K562 (cell line): ENCODE measurements at regions not wholly inside any gene's neighbourhood (a gene's known extent, or its start where the extent isn't known, plus 50 kb on each side); places are given as distances from the start of the nearest gene placed in this dataset.

Experiments used
- ATAC-seq: fragments of 200-7000 bp; cut with Tn5 transposase; 3 replicates; pipeline ENCODE4 v1.9.1; 2020; ENCODE audit warnings: moderate library complexity
- BruUV-seq: library from RNA; stranded (reverse); fragments of 400-500 nt; replicated peaks from 2 replicates; lab custom pipeline; 2021; lab: Mats Ljungman, UMichigan
- CTCF ChIA-PET: fragments of 300-600 bp; formaldehyde crosslinking; extraction: SDS; loops from one replicate; lab custom pipeline; 2021; ENCODE audit warnings: low intra/inter-chr PET ratio; lab: Yijun Ruan, JAX
- POLR2A ChIA-PET: fragments of 300-600, 350-650 bp; sonication (Branson Sonifier 250); formaldehyde crosslinking; extraction: SDS; loops from one replicate; lab custom pipeline; 2021; ENCODE audit warnings: antibody characterized with exemption, inconsistent platforms; lab: Yijun Ruan, JAX
- DNase-seq, 4 experiments: peaks; one replicate each; pipeline versions ENCODE4 v3.0.0 to v3.0.0-alpha.2; 2011 to 2018; ENCODE audit warnings: low spot score in 3 of 4, mixed read lengths in 3 of 4; ENCODE audit errors: extremely low read depth in 1 of 4
- FAIRE-seq: peaks from 2 replicates; lab custom pipeline; 2011; peaks lifted over from hg19 to GRCh38; lab: Jason Lieb, UNC
- H2AFZ ChIP-seq: 2 replicates; pipeline ENCODE4 v1.6.0; 2011; ENCODE audit warnings: low read depth, low read length, control low read depth, inconsistent platforms
- H3K27ac ChIP-seq: fragments of 200-600 bp; 3 replicates; pipeline ENCODE4 v1.8.0; 2011; ENCODE audit warnings: low read depth, mild to moderate bottlenecking, control low read depth, inconsistent platforms, low read length, moderate library complexity, mixed read lengths; ENCODE audit errors: extremely low read depth
- H3K27me3 ChIP-seq, 2 experiments: fragments of 300-600 bp in 1 of 2; 2 replicates in 1 of 2; 3 replicates in 1 of 2; pipeline versions ENCODE4 v1.6.0 to v1.8.0; 2011; ENCODE audit warnings: inconsistent platforms in 2 of 2, low read length in 2 of 2, mild to moderate bottlenecking in 1 of 2, mixed read lengths in 1 of 2, moderate library complexity in 1 of 2; ENCODE audit not compliant: control insufficient read depth in 2 of 2, insufficient read depth in 2 of 2
- H3K36me3 ChIP-seq: fragments of 300-600 bp; 3 replicates; pipeline ENCODE4 v1.8.0; 2011; ENCODE audit warnings: mild to moderate bottlenecking, low read length, inconsistent platforms; ENCODE audit not compliant: control insufficient read depth, insufficient read depth
- H3K4me1 ChIP-seq, 2 experiments: fragments of 200-600 bp in 1 of 2; replicated peaks in 1 of 2; 2 replicates in 1 of 2; 3 replicates in 1 of 2; pipeline versions ENCODE4 v1.5.1 to v1.8.0; 2011; ENCODE audit warnings: inconsistent platforms in 2 of 2, low read length in 2 of 2, mild to moderate bottlenecking in 1 of 2, mixed read lengths in 1 of 2, moderate library complexity in 1 of 2; ENCODE audit not compliant: control insufficient read depth in 2 of 2, insufficient read depth in 2 of 2
- H3K4me2 ChIP-seq: 2 replicates; pipeline ENCODE4 v1.6.1; 2011; ENCODE audit warnings: low read length, control low read depth, inconsistent platforms, mixed read lengths; ENCODE audit not compliant: insufficient read depth
- H3K4me3 ChIP-seq: fragments of 200-600 bp; sonication (generic), shearing (Covaris generic); 2 replicates; pipeline ENCODE4 v1.5.1; 2016; ENCODE audit warnings: control low read depth, inconsistent platforms
- H3K79me2 ChIP-seq: fragments of 200-600 bp; 3 replicates; pipeline ENCODE4 v1.8.0; 2011; ENCODE audit warnings: low read length, inconsistent platforms; ENCODE audit not compliant: control insufficient read depth, insufficient read depth
- H3K9ac ChIP-seq, 2 experiments: 2 replicates each; pipeline versions ENCODE4 v1.6.0 to v1.6.1; 2011; ENCODE audit warnings: low read depth in 2 of 2, low read length in 2 of 2, control low read depth in 1 of 2, inconsistent platforms in 1 of 2, mild to moderate bottlenecking in 1 of 2, mixed read lengths in 1 of 2; ENCODE audit not compliant: insufficient read depth in 1 of 2
- H3K9me1 ChIP-seq: one replicate; pipeline ENCODE4 v1.6.0; 2011; ENCODE audit warnings: inconsistent platforms, mild to moderate bottlenecking, low read length, moderate library complexity; ENCODE audit not compliant: control insufficient read depth, insufficient read depth
- H3K9me3 ChIP-seq: replicated peaks from 2 replicates; pipeline ENCODE4 v1.5.1; 2011; ENCODE audit warnings: low read depth, low read length, inconsistent platforms; ENCODE audit not compliant: control insufficient read depth, insufficient read depth
- H4K20me1 ChIP-seq: replicated peaks from 2 replicates; pipeline ENCODE4 v1.6.1; 2011; ENCODE audit warnings: low read length, inconsistent platforms, mixed read lengths; ENCODE audit not compliant: control insufficient read depth, insufficient read depth
- CREB1 ChIP-seq, 2 experiments: sonication (generic) in 1 of 2; formaldehyde crosslinking in 1 of 2; IDR thresholded peaks; 2 replicates each; pipeline versions ENCODE4 v1.6.1 to v1.8.0; 2012 to 2022; ENCODE audit warnings: inconsistent platforms in 1 of 2, mild to moderate bottlenecking in 1 of 2, missing genetic modification reagents in 1 of 2, moderate library complexity in 1 of 2
- NR4A1 ChIP-seq, 2 experiments: fragments of 250-450 bp in 1 of 2; fragments of 450-650 bp in 1 of 2; sonication (Bioruptor Pico) in 1 of 2; IDR thresholded peaks; 2 replicates each; pipeline versions ENCODE4 v1.4.0 to v1.6.1; 2016 to 2020; ENCODE audit warnings: mild to moderate bottlenecking in 2 of 2, missing compliant biosample characterization in 1 of 2, missing genetic modification characterization in 1 of 2, moderate library complexity in 1 of 2
- PML ChIP-seq: IDR thresholded peaks from 2 replicates; pipeline ENCODE4 v1.6.1; 2012; ENCODE audit warnings: low read length, inconsistent platforms
- POLR2H ChIP-seq: IDR thresholded peaks from 2 replicates; pipeline ENCODE4 v1.6.1; 2016; ENCODE audit warnings: missing genetic modification characterization, low read depth, mild to moderate bottlenecking, control low read depth, missing compliant biosample characterization, moderate library complexity
- SMARCA5 ChIP-seq: fragments of 450-650 bp; IDR thresholded peaks from 2 replicates; pipeline ENCODE4 v1.6.1; 2016
- ZBTB8A ChIP-seq: fragments of 450-650 bp; IDR thresholded peaks from 2 replicates; pipeline ENCODE4 v1.6.1; 2018; ENCODE audit warnings: mild to moderate bottlenecking, moderate library complexity; ENCODE audit not compliant: partially characterized antibody
- ZNF395 ChIP-seq: fragments of 200-800 bp; sonication (Bioruptor generic); IDR thresholded peaks from 2 replicates; pipeline ENCODE4 v1.6.1; 2017; ENCODE audit warnings: missing genetic modification characterization, missing compliant biosample characterization
- ZNF76 ChIP-seq: fragments of 250-450 bp; sonication (Bioruptor Pico); IDR thresholded peaks from 2 replicates; pipeline ENCODE4 v1.4.0; 2020; ENCODE audit warnings: mild to moderate bottlenecking, moderate library complexity, borderline replicate concordance
- WGBS: fragments of 100-300 bp; shearing (Covaris generic); methylation state at CpG from one replicate; pipeline ENCODE4 v1.1.6; 2016; ENCODE audit warnings: low coverage, mixed read lengths; ENCODE audit not compliant: insufficient coverage; ENCODE audit errors: missing lambda C conversion rate; 5-methylcytosine and 5-hydroxymethylcytosine counted together
- in situ Hi-C: fragments of 300-500 bp; cut with MboI; formaldehyde crosslinking; loops from 4 replicates; pipeline ENCODE4 v1.15.0; 2018; ENCODE audit warnings: inconsistent platforms, mixed read lengths
- intact Hi-C: fragments of 100-400 bp; cut with micrococcal nuclease; formaldehyde crosslinking; loops from 2 replicates; pipeline ENCODE4 v1.14.2; 2022
- TF ChIP-seq, protein P1 (sequence below): fragments of 450-650 bp; formaldehyde crosslinking; conservative IDR thresholded peaks from 2 replicates; pipeline ENCODE4 v1.4.0; 2022; ENCODE audit warnings: mild to moderate bottlenecking, missing genetic modification characterization

DNA sequence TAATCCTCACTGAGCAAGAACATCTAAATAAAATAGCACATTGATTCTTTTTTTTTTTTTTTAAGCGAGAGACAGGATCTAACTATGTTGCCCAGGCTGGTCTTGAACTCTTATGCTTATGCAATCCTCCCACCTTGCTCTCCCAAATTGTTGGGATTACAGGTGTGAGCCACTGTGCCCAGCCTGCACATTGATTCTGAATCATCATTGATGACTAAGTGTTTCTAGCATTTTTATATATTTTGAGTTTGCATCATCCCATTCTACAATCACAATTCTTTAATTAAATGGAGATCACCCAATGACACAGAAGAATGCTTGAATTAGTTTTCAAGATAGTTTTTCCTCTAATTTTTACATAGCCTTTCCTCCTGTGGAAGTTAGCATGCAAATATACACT lies 354.1 kb downstream of the KLF5 start (continued):
- TF ChIP-seq, protein P1, sequence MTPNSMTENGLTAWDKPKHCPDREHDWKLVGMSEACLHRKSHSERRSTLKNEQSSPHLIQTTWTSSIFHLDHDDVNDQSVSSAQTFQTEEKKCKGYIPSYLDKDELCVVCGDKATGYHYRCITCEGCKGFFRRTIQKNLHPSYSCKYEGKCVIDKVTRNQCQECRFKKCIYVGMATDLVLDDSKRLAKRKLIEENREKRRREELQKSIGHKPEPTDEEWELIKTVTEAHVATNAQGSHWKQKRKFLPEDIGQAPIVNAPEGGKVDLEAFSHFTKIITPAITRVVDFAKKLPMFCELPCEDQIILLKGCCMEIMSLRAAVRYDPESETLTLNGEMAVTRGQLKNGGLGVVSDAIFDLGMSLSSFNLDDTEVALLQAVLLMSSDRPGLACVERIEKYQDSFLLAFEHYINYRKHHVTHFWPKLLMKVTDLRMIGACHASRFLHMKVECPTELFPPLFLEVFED (CRISPR knock-in tag): no peak
- TF ChIP-seq NR4A1 (CRISPR knock-in tag; IDR thresholded peaks at IDR 0.05) (no peak), NR4A1 (tag; IDR thresholded peaks at IDR 0.05) (no peak), ZNF76 (CRISPR knock-in tag) (no peak), POLR2H (tag) (no peak), CREB1 (IDR thresholded peaks at IDR 0.05) (no peak), CREB1 (CRISPR knock-in tag; IDR thresholded peaks at IDR 0.05) (no peak), SMARCA5 (no peak), ZBTB8A (no peak), PML (no peak)

GRCh38 chr13:73411067-73411809 lies 352.4 kb downstream of the KLF5 start:
- DNase-seq: no peak
- TF ChIP-seq ZNF395: no peak
- H3K4me2 ChIP-seq: no peak overlapping the region
- no peak for FAIRE-seq
- WGBS: 0% methylated on average over 7 of the region's 7 CpGs
- POLR2A ChIA-PET: no interaction called here
- in situ Hi-C loops: loop anchor here (25.0 kb wide), 1 partner anchor 599 kb away; no protein-coding TSS in a partner anchor
- H3K9me3 ChIP-seq: no peaks in the 10 kb centered on the region
- H3K9ac ChIP-seq: no peak overlapping the region
- no peak overlapping the region for H3K4me3 ChIP-seq
- no peaks in the 10 kb centered on the region for H3K9me1 ChIP-seq
- no peaks in the 10 kb centered on the region for H3K4me1 ChIP-seq
- no peak overlapping the region for H3K27ac ChIP-seq
- H3K79me2 ChIP-seq: no peaks in the 10 kb centered on the region
- intact Hi-C loops: no loop called here
- no peaks in the 10 kb centered on the region for H4K20me1 ChIP-seq
- no TSS peak for BruUV-seq
- ATAC-seq: no peak
- no peaks in the 10 kb centered on the region for H3K36me3 ChIP-seq
- no peaks in the 10 kb centered on the region for H3K27me3 ChIP-seq
- CTCF ChIA-PET: no interaction called here
- no peak overlapping the region for H2AFZ ChIP-seq
